HG03103 (cell line): ENCODE measurements at regions not wholly inside any gene's neighbourhood (a gene's known extent, or its start where the extent isn't known, plus 50 kb on each side); places are given as distances from the start of the nearest gene placed in this dataset.
"Not testable (repeated sequence)": the region's sequence is repeated elsewhere in the genome, so short reads cannot be mapped to it uniquely, and the experiment has no call there.

Source experiments
- ATAC-seq: cut with Tn5 transposase; IDR thresholded peaks from one replicate; pipeline ENCODE4 v1.9.1; 2021; ENCODE audit warnings: low read depth; ENCODE audit not compliant: unreplicated experiment

GRCh38 chr3:78070188-78070587 lies 1030.3 kb downstream of the ROBO2 start:
- ATAC-seq, result no peak

- no peak for ATAC-seq
Measured at GRCh38 chr3:78076379-78076778, 1036.5 kb downstream of the ROBO2 start.

- no peak for ATAC-seq
Measured at GRCh38 chr3:78077178-78077577, 1037.3 kb downstream of the ROBO2 start.

DNA sequence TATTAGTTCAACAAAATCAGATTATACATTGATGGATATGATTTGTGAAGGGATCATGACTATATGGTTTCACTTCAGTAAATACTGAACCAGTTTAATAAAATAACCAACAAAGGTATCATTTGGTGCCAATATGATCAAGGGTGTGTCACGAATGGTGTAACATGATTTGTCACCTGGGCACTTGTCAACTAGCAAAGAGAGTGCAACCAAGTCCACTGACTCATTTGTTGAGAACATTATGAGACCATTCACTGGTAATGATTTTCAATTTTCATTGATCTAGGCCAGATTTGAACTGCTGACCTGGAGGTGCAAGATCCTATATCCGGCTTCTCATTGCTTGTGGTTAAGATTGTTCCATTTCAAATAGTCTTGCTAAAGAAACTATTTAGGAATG lies 1037.9 kb downstream of the ROBO2 start:
- ATAC-seq, result no peak

GRCh38 chr3:78079514-78079913 lies 1039.6 kb downstream of the ROBO2 start:
- no peak for ATAC-seq

- no peak for ATAC-seq
Measured at GRCh38 chr3:78086150-78086549, 1046.3 kb downstream of the ROBO2 start.

DNA sequence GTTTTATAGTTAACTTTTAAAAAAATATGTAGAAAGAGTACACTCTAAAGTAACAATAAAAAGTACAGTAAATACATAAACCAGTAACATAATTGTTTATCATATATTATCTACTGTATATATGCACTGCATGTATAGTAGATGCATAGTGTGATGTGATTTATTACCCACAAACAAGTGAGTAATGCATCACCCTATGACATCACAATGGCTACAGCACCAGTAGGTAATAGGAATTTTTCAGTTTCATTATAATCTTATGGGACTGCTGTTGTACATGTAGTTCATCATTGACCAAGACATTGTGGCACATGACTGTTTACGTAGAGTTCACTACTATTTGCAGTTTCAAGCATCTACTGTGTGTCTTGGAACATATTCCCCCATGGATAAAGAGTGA lies 1047.2 kb downstream of the ROBO2 start:
- ATAC-seq, result no peak

GRCh38 chr3:78088006-78088405 lies 1048.1 kb downstream of the ROBO2 start:
- no peak for ATAC-seq

GRCh38 chr3:78090382-78090781 lies 1050.5 kb downstream of the ROBO2 start:
- no peak for ATAC-seq

DNA sequence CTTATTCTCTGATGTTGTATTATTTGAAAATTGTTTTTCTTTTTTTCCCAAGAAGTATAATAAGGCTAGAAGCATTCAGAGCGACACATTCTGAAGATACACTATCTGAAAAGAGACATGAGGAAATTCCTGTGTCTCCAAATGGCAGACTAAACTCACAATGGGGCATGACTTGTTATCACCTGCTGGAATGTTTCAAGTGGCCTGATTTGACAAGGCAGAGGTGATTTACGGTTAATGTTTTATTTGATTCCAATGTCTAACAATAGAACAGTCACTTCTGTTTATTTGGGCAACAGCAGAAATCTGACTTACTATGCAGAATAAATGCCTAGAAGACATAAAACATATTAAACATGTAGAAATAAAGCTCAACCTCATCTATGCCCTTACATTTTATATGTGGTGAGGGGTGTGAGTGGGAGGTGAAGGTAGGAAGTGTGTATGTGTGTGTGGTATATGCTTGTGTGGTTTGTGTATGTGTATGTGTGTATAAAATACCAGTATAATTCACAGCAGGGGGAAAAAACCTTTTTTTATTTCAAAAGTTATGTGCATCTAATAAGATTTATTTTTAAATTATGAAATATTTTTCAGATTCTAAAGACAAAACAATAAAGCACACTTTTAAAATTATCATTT lies 1051.7 kb downstream of the ROBO2 start:
- no peak for ATAC-seq

DNA sequence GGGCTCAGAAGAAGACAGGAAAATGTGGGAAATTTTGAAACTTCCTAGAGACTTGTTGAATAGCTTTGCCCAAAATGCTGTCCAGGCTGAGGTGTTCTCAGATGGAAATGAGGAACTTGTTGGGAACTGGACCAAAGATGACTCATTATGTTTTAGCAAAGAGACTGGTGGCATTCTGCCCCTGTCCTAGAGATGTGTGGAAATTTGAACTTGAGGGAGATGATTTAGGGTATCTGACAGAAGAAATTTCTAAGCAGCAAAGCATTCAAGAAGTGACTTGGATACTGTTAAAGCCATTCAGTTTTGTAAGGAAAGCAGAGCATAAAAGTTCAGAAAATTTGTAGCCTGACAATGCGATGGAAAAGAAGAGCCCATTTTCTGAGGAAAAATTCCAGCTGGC lies 1052.7 kb downstream of the ROBO2 start:
- not testable (repeated sequence) for ATAC-seq

DNA sequence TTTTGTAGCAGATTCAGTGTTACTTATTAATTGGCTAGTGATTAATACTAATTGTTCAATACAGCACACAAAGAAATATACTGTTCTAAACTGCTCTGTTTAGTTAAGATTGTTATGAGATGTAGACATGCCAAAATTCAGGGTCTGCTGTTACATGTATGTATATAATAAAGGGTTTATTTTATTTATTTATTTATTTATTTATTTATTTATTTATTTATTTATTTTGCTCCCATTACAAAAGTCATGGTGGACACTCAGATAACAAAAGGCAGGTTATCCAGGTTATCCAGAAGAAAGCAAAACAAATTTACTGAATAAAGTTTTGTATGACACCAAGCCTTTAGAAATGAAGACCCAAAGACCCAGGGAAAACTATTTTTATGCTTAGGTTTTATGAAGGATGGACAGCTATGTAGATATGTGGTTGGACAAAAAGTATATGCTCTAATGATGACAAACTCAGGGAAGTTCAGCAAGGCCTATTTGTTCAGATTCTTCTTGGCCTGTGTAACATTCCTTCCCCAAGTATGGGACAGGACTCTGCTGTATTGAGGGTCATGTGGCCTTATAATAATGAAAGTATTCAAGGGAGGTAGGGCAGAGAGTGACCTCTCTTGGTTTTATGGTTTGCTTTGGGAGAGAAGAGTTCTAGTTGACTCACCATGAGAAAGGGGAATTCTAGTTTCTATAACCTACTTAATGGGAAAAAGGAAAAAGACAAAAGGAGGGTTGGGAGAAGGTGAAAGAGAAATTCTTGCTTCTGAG lies 1056.8 kb downstream of the ROBO2 start:
- ATAC-seq, result no peak

DNA sequence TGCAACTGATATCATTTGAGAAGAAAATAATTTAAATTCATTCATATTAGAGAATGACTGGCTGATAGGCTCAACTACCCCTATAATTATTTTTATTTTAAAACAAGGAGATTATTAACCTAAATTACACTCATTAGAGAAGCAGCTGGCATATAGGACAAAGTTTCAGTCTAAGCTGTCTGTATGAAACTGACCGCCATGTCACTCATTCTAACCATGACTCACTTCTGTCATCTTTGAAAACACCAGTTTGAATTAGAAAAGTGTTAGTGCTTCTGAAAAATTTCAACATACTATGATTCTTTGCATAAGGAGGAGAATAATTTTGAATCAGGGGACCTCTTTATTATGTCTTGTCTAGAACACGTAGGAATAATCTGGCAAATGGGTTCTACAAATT lies 1058.5 kb downstream of the ROBO2 start:
- no peak for ATAC-seq

GRCh38 chr3:78101384-78101783 lies 1061.5 kb downstream of the ROBO2 start:
- ATAC-seq, result no peak

GRCh38 chr3:78108269-78108961 lies 1068.5 kb downstream of the ROBO2 start:
- ATAC-seq, result not testable (repeated sequence)

DNA sequence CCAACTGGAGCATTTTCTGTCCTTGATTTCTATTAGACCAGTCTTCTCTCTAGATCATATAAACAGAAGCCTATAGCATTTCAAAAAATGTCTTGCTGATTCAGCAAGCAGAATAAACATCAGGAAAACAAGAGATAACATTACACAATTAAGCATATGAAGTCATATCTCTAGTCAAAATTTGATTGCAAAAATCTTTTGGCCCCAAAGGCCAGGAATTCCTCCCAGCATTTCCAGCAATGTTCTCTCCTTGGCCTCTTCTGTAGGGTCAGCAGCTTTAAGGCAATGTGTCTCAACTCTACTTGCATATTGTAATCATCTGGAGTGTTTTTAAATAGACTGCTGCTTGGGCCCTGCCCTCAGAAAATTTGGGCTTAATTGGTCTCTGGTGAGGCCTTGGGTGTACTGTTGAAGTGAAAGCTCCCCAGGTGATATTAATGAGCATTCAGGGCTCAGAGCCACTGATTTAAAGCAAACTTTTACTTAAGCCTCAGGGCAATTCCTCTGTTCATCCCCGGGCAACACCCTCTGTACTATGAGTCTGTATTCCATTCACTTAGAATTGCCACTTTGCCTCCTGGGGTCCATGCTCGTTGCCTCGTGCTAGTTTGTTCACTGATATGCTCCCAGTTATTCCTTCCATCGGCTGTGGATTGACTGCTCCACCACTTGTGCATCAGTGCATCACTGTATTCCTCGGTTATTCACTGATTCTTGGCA lies 1072.6 kb downstream of the ROBO2 start:
- no peak for ATAC-seq

DNA sequence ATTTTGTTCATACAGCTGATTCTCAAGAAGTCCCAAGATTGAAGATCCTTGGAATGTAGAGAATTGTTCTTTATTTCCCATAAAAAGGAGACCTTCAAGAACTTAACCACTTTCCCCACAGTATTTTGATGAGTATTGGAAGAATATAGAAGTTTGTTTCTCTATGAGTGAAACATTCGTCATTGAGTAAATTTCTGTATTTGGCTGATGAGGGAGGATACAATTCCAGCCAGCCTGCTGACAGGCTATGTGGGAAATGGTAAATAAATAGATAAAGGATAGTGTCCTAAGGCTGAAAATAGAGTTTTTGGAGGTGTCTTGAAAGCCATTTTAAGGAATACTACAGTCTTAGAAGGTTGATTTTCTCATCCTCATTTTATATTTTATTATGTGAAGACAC lies 1076.1 kb downstream of the ROBO2 start:
- no peak for ATAC-seq

GRCh38 chr3:78116874-78117273 lies 1077.0 kb downstream of the ROBO2 start:
- no peak for ATAC-seq

- ATAC-seq, result no peak
Measured at GRCh38 chr3:78123058-78123457, 1083.2 kb downstream of the ROBO2 start.

GRCh38 chr3:78129707-78130106 lies 1089.8 kb downstream of the ROBO2 start:
- ATAC-seq, result no peak

- peak; percentile 65 for ATAC-seq
Measured at GRCh38 chr3:78130741-78131290, 1090.9 kb downstream of the ROBO2 start.
